H1 (cell line): ENCODE measurements at regions not wholly inside any gene's neighbourhood (a gene's known extent, or its start where the extent isn't known, plus 50 kb on each side); places are given as distances from the start of the nearest gene placed in this dataset.
"Not testable (repeated sequence)": the region's sequence is repeated elsewhere in the genome, so short reads cannot be mapped to it uniquely, and the experiment has no call there.

ENCODE experiments used
- CTCF ChIA-PET: fragments of 300-600 bp; sonication (Branson Sonifier 250); formaldehyde crosslinking; loops from one replicate; lab custom pipeline; 2021; ENCODE audit not compliant: partially characterized antibody; lab: Charles Lee
- POLR2A ChIA-PET: fragments of 300-600 bp; sonication (Branson Sonifier 250); formaldehyde crosslinking; loops from one replicate; lab custom pipeline; 2021; ENCODE audit warnings: inconsistent platforms; ENCODE audit not compliant: partially characterized antibody; lab: Charles Lee
- DNase-seq, 2 experiments: peaks; one replicate each; pipeline versions ENCODE4 v3.0.0 to v3.0.0-alpha.2; 2010 to 2022; ENCODE audit warnings: low spot score in 2 of 2, low read depth in 1 of 2, mixed read lengths in 1 of 2
- FAIRE-seq: peaks from 2 replicates; lab custom pipeline; 2011; peaks lifted over from hg19 to GRCh38; lab: Jason Lieb, UNC
- H2AFZ ChIP-seq: 2 replicates; pipeline ENCODE4 v1.8.1; 2012; ENCODE audit warnings: low read length, inconsistent platforms
- H2AK5ac ChIP-seq: 2 replicates; pipeline ENCODE4 v1.6.1; 2013; ENCODE audit warnings: low read depth, low read length
- H2BK120ac ChIP-seq: replicated peaks from 2 replicates; pipeline ENCODE3; 2013; ENCODE audit warnings: low read depth, low read length, inconsistent platforms
- H2BK12ac ChIP-seq: 2 replicates; pipeline ENCODE4 v1.6.1; 2013; ENCODE audit warnings: low read depth, low read length
- H2BK15ac ChIP-seq: 2 replicates; pipeline ENCODE4 v1.6.1; 2013; ENCODE audit warnings: low read length
- H2BK20ac ChIP-seq: 2 replicates; pipeline ENCODE4 v1.6.1; 2013; ENCODE audit warnings: low read length
- H2BK5ac ChIP-seq: 2 replicates; pipeline ENCODE4 v1.6.1; 2013; ENCODE audit warnings: low read depth, low read length
- H3K14ac ChIP-seq: 2 replicates; pipeline ENCODE4 v1.6.1; 2013; ENCODE audit warnings: inconsistent platforms; ENCODE audit not compliant: insufficient read length
- H3K18ac ChIP-seq: 2 replicates; pipeline ENCODE4 v1.6.1; 2013; ENCODE audit warnings: low read length; ENCODE audit errors: extremely low read depth
- H3K23ac ChIP-seq: 2 replicates; pipeline ENCODE4 v1.6.1; 2013; ENCODE audit warnings: inconsistent platforms; ENCODE audit not compliant: insufficient read length
- H3K23me2 ChIP-seq: 2 replicates; pipeline ENCODE4 v1.6.1; 2013; ENCODE audit warnings: low read depth, low read length
- H3K27ac ChIP-seq: 2 replicates; pipeline ENCODE4 v1.6.1; 2011; ENCODE audit warnings: low read depth, low read length, inconsistent platforms
- H3K27me3 ChIP-seq, 4 experiments: replicated peaks in 1 of 4; 1 replicate in 1 of 4; 2 replicates in 3 of 4; pipeline versions ENCODE4 v1.6.1 to v1.8.1; 2011 to 2013; ENCODE audit warnings: low read length in 3 of 4, mild to moderate bottlenecking in 3 of 4, inconsistent platforms in 2 of 4, mixed read lengths in 2 of 4, moderate library complexity in 1 of 4; ENCODE audit not compliant: control insufficient read depth in 3 of 4, insufficient read depth in 3 of 4; ENCODE audit errors: extremely low read depth in 1 of 4
- H3K36me3 ChIP-seq, 4 experiments: 2 replicates each; pipeline versions ENCODE4 v1.6.1 to v1.8.1; 2011 to 2013; ENCODE audit warnings: mild to moderate bottlenecking in 4 of 4, low read length in 3 of 4, moderate library complexity in 2 of 4, control low read depth in 1 of 4, inconsistent platforms in 1 of 4; ENCODE audit not compliant: insufficient read depth in 4 of 4, control insufficient read depth in 2 of 4
- H3K4ac ChIP-seq: replicated peaks from 2 replicates; pipeline ENCODE3; 2013; ENCODE audit warnings: low read length, low read depth, mixed read lengths, inconsistent platforms; ENCODE audit not compliant: insufficient read length
- H3K4me1 ChIP-seq, 4 experiments: replicated peaks in 1 of 4; 1 replicate in 1 of 4; 2 replicates in 3 of 4; pipeline versions ENCODE4 v1.6.1 to v1.8.1; 2011 to 2013; ENCODE audit warnings: low read length in 3 of 4, inconsistent platforms in 2 of 4, mixed read lengths in 1 of 4; ENCODE audit not compliant: insufficient read depth in 4 of 4, control insufficient read depth in 3 of 4
- H3K4me2 ChIP-seq, 2 experiments: 2 replicates each; pipeline versions ENCODE4 v1.6.1 to v1.8.1; 2011 to 2013; ENCODE audit warnings: low read depth in 2 of 2, low read length in 2 of 2, control low read depth in 1 of 2, inconsistent platforms in 1 of 2, mild to moderate bottlenecking in 1 of 2; ENCODE audit not compliant: insufficient read depth in 1 of 2
- H3K4me3 ChIP-seq, 4 experiments: fragments of 200-600, 300-600 bp in 1 of 4; sonication (generic), shearing (Covaris generic), sonication (Bioruptor Twin) in 1 of 4; 2 replicates each; pipeline versions ENCODE4 v1.5.1 to v1.8.1; 2011 to 2016; ENCODE audit warnings: low read length in 4 of 4, low read depth in 3 of 4, control low read depth in 2 of 4, inconsistent platforms in 2 of 4, mild to moderate bottlenecking in 2 of 4, mixed read lengths in 1 of 4, moderate library complexity in 1 of 4; ENCODE audit not compliant: insufficient read depth in 2 of 4; ENCODE audit errors: extremely low read depth in 1 of 4
- H3K56ac ChIP-seq: replicated peaks from 2 replicates; pipeline ENCODE3; 2013; ENCODE audit warnings: low read depth, mild to moderate bottlenecking, mixed read lengths, low read length, inconsistent platforms; ENCODE audit not compliant: insufficient read length
- H3K79me1 ChIP-seq: 2 replicates; pipeline ENCODE4 v1.6.1; 2013; ENCODE audit warnings: low read depth, low read length, control low read depth
- H3K79me2 ChIP-seq, 2 experiments: 2 replicates each; pipeline versions ENCODE4 v1.6.1 to v1.8.1; 2012 to 2013; ENCODE audit warnings: low read length in 2 of 2, mild to moderate bottlenecking in 2 of 2, inconsistent platforms in 1 of 2; ENCODE audit not compliant: insufficient read depth in 2 of 2, control insufficient read depth in 1 of 2
- H3K9ac ChIP-seq, 4 experiments: replicated peaks in 1 of 4; 1 replicate in 1 of 4; 2 replicates in 3 of 4; pipeline versions ENCODE4 v1.6.1 to v1.8.1; 2011 to 2013; ENCODE audit warnings: low read depth in 3 of 4, low read length in 3 of 4, control low read depth in 2 of 4, mild to moderate bottlenecking in 2 of 4, moderate library complexity in 2 of 4, inconsistent platforms in 1 of 4; ENCODE audit errors: extremely low read depth in 1 of 4
- H3K9me3 ChIP-seq, 2 experiments: 2 replicates each; pipeline versions ENCODE4 v1.6.1 to v1.8.1; 2012 to 2013; ENCODE audit warnings: mild to moderate bottlenecking in 2 of 2, moderate library complexity in 2 of 2, control low read depth in 1 of 2, inconsistent platforms in 1 of 2, low read depth in 1 of 2, low read length in 1 of 2, mixed read lengths in 1 of 2; ENCODE audit not compliant: insufficient read depth in 2 of 2
- H4K20me1 ChIP-seq, 2 experiments: replicated peaks in 1 of 2; 2 replicates each; pipeline versions ENCODE3 to v1.8.1; 2011 to 2013; ENCODE audit warnings: inconsistent platforms in 2 of 2, low read length in 2 of 2, mild to moderate bottlenecking in 1 of 2; ENCODE audit not compliant: insufficient read depth in 2 of 2, control insufficient read depth in 1 of 2
- H4K5ac ChIP-seq: 2 replicates; pipeline ENCODE4 v1.6.1; 2013; ENCODE audit warnings: low read length, low read depth, mixed read lengths, inconsistent platforms; ENCODE audit not compliant: insufficient read length
- H4K8ac ChIP-seq: 2 replicates; pipeline ENCODE4 v1.8.0; 2013; ENCODE audit warnings: mild to moderate bottlenecking, moderate library complexity, low read length, inconsistent platforms; ENCODE audit not compliant: insufficient read depth; ENCODE audit errors: extremely low read depth
- H4K91ac ChIP-seq: replicated peaks from 2 replicates; pipeline ENCODE3; 2013; ENCODE audit warnings: low read length, mixed read lengths, inconsistent platforms; ENCODE audit not compliant: insufficient read length
- WGBS, 2 experiments: shearing (Covaris generic) in 1 of 2; methylation state at CpG; one replicate each; pipeline versions ENCODE4 v1.1.6 to v1.1.7; 2013 to 2015; ENCODE audit warnings: low lambda C conversion rate in 2 of 2, mixed read lengths in 2 of 2, inconsistent platforms in 1 of 2, low coverage in 1 of 2, missing lambda C conversion rate in 1 of 2; ENCODE audit not compliant: insufficient replicate concordance in 2 of 2, insufficient coverage in 1 of 2, insufficient read length in 1 of 2; ENCODE audit errors: extremely low coverage in 1 of 2, missing lambda C conversion rate in 1 of 2; 5-methylcytosine and 5-hydroxymethylcytosine counted together

- H3K27ac ChIP-seq, H2BK120ac ChIP-seq, H4K5ac ChIP-seq, H3K9ac ChIP-seq, H3K4me1 ChIP-seq, H4K20me1 ChIP-seq, H3K4ac ChIP-seq, H3K36me3 ChIP-seq, H3K4me2 ChIP-seq, DNase-seq, H3K27me3 ChIP-seq, H3K79me2 ChIP-seq, H3K23me2 ChIP-seq, H2BK20ac ChIP-seq, H2BK5ac ChIP-seq, H3K14ac ChIP-seq, H3K4me3 ChIP-seq, CTCF ChIA-PET, H3K79me1 ChIP-seq, H3K56ac ChIP-seq, H2AFZ ChIP-seq, H4K8ac ChIP-seq, H4K91ac ChIP-seq, H2BK15ac ChIP-seq, H2AK5ac ChIP-seq, H2BK12ac ChIP-seq, POLR2A ChIA-PET, H3K23ac ChIP-seq, H3K18ac ChIP-seq: not testable (repeated sequence)
- WGBS, 2 experiments = 94% methylated on average over 1 of the region's 1 CpG; no CpG with 5 or more reads in 1 of the 2 experiments
- peak; percentile 39 for FAIRE-seq
- H3K9me3 ChIP-seq = peaks cover 0 to 10% of the 10 kb centered on the region in 2 experiments; a peak in 2 of 4 replicates
Measured at GRCh38 chr10:59975918-59976317, 69.6 kb upstream of the CCDC6 start.
